ENCODE measurements at regions not wholly inside any gene's neighbourhood (a gene's known extent, or its start where the extent isn't known, plus 50 kb on each side); places are given as distances from the start of the nearest gene placed in this dataset.
A peak's percentile ranks its signal among the peaks of the same experiment; 100 is the strongest.

DNA sequence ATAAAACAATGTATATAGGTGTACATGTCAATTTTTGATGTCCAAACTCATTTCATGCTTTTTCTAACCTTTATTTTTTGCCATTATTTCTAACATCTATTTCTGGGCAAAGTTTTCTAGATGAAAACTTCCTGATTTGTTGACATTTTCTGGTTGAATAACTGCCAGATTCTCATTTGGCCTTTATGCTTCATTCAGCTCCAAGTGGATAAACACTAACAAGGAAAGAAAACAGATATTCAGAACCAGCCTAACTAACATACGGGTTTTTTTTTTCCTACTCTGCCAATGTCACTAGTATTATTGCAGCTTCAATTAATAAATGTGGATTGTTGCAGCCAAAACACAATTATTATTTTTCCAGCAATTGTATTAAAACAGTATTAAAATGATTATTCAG lies 50.9 kb upstream of the RAP1GDS1 start:
- DNase-seq: peak; percentile 10

DNA sequence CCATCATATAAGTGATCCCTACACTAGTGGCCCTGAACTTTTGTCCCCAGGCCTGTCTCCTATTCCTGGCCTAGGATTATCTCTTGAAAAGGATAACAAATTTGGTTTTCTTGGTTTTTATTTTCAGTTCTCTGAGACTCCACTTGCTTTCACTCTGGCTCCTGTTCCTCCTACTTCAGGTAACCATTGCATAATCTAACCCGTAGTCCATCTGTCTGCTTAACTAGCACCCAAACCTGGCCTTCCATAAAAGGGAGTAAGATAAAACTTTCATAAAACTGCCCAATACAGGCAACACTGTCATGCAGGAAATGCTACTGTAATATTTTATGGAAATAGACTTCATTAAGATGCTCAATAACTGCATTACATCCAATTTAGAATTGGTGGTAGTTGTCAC lies 52.1 kb upstream of the RAP1GDS1 start:
- no peak for DNase-seq

DNA sequence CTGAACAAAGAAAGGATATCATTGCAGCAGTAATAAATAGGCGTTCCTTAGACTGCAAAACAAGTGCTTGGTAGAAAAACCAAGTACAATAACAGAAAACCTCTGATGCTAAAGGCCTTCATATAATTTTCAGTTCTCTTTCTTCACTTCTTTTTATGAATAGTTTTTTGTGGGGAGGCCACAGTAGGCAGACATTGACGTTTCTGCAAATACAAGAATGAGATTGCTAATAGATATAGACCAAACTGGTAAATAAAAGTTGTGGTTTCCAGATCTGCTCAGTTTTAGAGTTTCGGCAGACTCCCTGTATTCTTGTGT lies 57.0 kb upstream of the RAP1GDS1 start:
- DNase-seq: no peak

DNA sequence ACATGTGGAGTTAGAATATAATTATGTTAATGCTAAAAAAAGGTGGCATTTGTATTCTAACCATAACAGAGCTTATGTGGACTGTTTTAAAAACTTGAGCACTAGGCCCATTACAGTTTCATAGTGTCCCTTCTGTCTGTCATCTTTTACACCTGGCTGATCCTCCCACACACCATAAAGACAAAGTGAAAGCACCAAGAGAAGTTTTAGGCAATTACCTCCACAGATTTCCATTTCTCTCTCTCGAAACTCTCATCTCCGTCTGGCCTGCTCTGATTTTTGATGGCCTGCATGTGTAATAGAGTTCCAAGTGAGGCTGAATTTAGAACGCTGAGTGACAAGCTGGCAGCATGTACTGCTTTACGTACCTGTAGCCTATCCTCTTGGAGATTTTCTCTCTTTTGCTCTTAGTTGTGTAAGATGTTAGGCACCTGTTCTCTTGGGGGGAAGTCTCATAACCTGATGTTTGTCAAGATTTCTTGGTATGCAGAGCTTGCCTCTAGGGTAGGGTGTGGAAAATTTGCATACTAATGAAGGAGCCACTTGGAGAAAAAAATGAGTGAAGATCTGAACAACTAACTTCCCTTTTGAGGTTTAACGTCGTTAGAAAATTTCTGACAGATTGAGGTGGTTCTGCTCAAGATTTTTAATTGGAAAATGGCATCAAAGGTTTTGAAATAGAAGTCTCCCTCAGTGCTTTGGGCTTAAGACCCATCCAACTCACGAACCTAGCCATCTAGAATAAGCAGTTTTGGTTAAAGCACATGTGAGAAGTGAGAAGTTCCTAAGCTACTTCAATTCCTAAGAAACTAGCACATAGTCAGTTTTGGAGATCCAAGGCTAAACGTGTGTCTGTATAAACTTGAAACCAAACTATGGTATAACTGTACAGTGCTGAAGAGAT lies 57.6 kb upstream of the RAP1GDS1 start:
- no peak for DNase-seq

DNA sequence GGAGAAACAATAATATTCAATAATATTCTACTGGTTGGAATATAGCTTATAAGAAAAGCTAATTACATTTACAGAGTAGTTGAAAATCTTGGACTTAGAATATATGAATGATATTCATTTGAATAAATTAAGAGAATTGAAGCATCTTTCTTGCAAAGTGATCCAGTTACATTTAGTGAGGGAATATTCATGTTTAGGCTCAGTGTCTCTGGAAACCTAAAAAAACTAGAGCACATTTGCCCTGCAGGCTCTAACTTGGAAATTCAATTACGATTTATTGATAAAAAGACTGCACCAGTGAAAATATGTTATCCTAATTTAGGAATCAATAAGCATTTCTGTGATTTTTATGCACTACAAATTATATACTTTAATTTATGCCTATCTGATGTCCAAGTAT lies 58.3 kb upstream of the RAP1GDS1 start:
- DNase-seq: no peak

DNA sequence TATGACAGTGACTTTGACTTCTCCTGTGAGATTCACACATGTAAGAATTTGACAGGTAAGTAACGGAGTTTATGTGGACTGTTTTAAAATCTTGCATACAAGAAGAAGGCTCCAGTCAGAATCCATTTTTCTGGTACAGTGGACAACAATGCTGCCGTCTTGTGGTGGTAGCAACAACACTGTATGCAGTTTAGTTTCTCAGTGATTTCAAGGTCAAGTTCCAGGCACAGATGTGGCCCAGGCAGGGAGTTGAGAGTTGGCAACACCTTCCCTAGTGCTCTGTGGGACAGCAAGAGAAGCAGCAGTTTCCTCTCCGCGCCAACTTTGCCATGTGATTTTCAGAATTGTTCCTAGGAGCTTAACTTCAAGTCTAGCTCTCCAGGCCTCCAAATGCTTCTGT lies 56.0 kb upstream of the STPG2 start:
- no peak for DNase-seq

DNA sequence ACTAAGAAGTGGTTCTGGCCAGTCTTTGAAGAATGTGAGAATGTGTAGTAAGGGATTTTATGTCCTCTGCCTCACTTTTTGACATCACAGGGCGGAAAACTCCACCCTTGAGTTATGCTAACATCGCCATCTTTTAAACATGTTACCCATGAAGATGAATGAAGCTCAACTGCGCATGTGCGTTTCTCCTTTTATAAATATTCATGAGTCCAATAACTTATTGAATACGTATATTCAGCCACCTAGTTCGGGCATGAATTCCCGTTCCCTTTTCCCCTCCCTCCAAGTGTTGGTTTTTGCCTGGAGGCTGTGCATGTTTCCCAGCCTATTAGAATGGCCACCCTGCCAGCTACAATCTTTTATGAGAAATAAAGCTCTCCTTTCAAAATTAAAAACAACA lies 51.7 kb upstream of the STPG2 start:
- DNase-seq: no peak

DNA sequence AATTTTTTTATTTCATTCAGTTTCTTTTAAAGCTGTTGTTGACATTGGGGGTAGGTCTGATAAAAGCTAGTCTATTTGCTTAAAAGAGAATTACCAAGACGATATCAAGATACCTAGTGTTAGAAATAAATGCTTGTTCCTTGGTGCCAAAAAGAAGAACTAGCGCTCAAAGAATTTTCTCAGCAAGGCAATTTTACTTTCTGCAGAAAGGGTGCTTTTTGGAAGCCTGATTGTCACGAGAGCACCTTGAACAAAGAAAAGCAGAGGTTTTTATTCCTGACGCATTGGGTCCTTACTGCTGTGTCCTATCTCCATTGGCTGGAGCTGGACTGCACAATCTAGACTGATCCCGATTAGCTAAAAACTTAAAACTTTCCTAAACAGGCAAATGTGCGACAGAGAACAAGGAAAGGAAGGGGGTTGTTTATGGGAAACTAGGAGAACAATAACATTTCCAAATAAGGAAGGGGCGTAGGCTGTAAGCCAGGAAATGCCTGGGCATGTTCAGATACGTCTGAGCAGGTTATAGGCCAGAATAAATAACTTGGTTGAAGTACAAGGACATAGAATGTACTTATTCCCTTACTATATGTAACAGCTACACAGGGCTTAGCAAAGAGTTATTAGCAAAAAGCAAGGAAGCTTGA lies 50.3 kb upstream of the STPG2 start:
- DNase-seq: no peak

All from DMS53 (cell line).